ENCODE measurements at regions not wholly inside any gene's neighbourhood (a gene's known extent, or its start where the extent isn't known, plus 50 kb on each side); places are given as distances from the start of the nearest gene placed in this dataset.
"Not testable (repeated sequence)": the region's sequence is repeated elsewhere in the genome, so short reads cannot be mapped to it uniquely, and the experiment has no call there.

DNA sequence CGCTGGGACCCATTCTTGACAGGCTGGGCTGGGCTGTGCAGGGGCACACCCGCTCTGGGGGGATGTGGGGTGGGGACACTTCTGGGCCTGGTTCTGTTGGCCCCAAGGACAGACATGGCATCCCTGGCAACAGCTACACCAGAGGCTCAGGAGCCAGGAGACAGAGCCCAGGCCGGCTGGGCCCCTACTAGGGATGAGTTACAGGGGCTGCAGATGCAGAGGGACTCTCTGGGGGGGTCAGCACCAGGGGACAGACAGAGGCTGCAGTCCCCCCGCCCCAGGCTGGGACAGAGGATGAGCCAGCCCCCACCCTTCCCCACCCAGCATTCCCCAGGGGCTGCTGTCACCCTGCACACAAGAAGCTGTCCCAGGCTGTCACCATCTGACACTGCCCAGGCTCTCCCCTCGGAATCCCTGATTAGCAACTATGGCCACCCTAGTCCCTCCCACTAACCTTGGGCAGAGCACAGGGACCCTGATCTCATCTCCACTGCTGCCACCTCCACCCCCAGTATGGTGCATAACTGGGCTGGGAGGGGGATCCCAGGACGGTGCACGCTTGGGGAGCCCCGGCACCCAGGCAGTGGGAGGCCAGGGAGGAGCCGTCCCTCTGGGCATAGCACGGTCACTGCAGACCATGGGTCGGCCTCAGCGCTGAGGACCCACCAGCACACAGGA lies 67.5 kb upstream of the TUBA3E start:
- CTCF ChIA-PET; intact Hi-C loops (cut with micrococcal nuclease): not testable (repeated sequence)

DNA sequence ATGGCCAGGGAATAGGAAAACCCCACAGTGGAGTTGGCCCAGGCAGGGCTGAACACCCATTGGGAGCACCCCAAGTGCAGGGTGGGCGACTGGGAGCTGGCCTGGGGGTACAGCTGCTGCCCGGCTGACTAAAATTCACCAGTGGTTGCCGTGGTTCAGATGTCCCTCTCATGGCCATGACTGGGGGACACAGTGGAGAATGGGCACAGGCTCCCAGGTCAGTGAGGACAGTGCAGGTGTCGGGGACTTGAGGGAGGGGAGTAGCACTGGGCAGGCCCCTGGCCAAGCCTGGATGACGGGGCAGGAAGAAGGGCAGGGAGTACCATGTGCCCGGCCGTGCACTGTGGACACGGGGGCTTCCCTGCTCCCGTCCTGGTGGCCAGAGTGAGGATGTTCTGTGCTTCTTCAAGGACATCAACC lies 66.7 kb upstream of the TUBA3E start:
- H3K4me2 ChIP-seq (ENCODE audit: low read length); H3K9me2 ChIP-seq (replicated peaks; ENCODE audit: low read length); BruUV-seq (replicated peaks); H3K27ac ChIP-seq (ENCODE audit: low read length); H3K9ac ChIP-seq (ENCODE audit: low read length); H4K20me1 ChIP-seq (ENCODE audit: low read length); H3K4me3 ChIP-seq (ENCODE audit: low read length); DNase-seq; H3K4me1 ChIP-seq (ENCODE audit: insufficient read depth, low read length); H3K79me2 ChIP-seq (ENCODE audit: low read length); intact Hi-C loops (cut with micrococcal nuclease); H3K36me3 ChIP-seq (ENCODE audit: low read depth, low read length); ATAC-seq; H3F3A ChIP-seq (ENCODE audit: low read length, unreplicated experiment); CTCF ChIA-PET; H2AFZ ChIP-seq (ENCODE audit: low read length); POLR2A ChIA-PET (ENCODE audit: unreplicated experiment); H3K9me3 ChIP-seq (ENCODE audit: low read length): not testable (repeated sequence)
- peaks cover 28% of the 10 kb centered on the region for H3K27me3 ChIP-seq (ENCODE audit: low read length)

More for the DNA sequence above, 67.5 kb upstream of the TUBA3E start:
- H3K36me3 ChIP-seq (ENCODE audit: low read depth, low read length); DNase-seq; H3K79me2 ChIP-seq (ENCODE audit: low read length); H3K4me3 ChIP-seq (ENCODE audit: low read length); H3K4me2 ChIP-seq (ENCODE audit: low read length); ATAC-seq; H3F3A ChIP-seq (ENCODE audit: low read length, unreplicated experiment); H2AFZ ChIP-seq (ENCODE audit: low read length); POLR2A ChIA-PET (ENCODE audit: unreplicated experiment); BruUV-seq (replicated peaks); H3K9me2 ChIP-seq (replicated peaks; ENCODE audit: low read length); H3K9me3 ChIP-seq (ENCODE audit: low read length); H3K27ac ChIP-seq (ENCODE audit: low read length); H3K9ac ChIP-seq (ENCODE audit: low read length); H3K4me1 ChIP-seq (ENCODE audit: insufficient read depth, low read length); H4K20me1 ChIP-seq (ENCODE audit: low read length): not testable (repeated sequence)
- H3K27me3 ChIP-seq (ENCODE audit: low read length) = peaks cover 20% of the 10 kb centered on the region

DNA sequence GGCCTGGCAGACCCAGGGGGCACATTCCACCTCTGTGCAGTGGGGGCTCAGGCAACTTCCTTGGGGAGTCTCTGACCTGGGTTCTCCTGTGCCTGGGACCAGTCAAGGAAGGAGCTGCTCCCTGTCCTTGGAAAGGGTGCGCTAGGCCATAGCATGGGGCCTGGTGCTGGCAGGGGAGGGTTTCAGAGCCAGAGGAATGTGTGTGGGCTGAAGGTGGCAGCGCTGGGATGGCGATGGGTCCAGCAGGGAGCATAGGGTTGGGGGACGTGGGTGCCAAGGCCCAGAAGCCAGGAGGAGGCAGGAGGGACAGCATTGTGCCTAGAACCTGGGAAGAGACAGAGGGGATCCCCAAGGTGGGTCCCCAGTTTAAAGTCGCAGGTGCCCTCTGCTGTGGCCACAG lies 66.3 kb upstream of the TUBA3E start:
- H3K9me3 ChIP-seq (ENCODE audit: low read length) = no peaks in the 10 kb centered on the region
- BruUV-seq (replicated peaks) = no TSS peak
- no peaks in the 10 kb centered on the region for H4K20me1 ChIP-seq (ENCODE audit: low read length)
- no peak overlapping the region for H2AFZ ChIP-seq (ENCODE audit: low read length)
- no peak for TF ChIP-seq EZH2 (IDR thresholded peaks at IDR 0.05; ENCODE audit: low read length, unreplicated experiment)
- no peak for TF ChIP-seq EZH2phosphoT487 (IDR thresholded peaks at IDR 0.05; ENCODE audit: borderline replicate concordance, low read length)
- TF ChIP-seq, protein P1, sequence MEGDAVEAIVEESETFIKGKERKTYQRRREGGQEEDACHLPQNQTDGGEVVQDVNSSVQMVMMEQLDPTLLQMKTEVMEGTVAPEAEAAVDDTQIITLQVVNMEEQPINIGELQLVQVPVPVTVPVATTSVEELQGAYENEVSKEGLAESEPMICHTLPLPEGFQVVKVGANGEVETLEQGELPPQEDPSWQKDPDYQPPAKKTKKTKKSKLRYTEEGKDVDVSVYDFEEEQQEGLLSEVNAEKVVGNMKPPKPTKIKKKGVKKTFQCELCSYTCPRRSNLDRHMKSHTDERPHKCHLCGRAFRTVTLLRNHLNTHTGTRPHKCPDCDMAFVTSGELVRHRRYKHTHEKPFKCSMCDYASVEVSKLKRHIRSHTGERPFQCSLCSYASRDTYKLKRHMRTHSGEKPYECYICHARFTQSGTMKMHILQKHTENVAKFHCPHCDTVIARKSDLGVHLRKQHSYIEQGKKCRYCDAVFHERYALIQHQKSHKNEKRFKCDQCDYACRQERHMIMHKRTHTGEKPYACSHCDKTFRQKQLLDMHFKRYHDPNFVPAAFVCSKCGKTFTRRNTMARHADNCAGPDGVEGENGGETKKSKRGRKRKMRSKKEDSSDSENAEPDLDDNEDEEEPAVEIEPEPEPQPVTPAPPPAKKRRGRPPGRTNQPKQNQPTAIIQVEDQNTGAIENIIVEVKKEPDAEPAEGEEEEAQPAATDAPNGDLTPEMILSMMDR (conservative IDR thresholded peaks at IDR 0.05; ENCODE audit: low read depth, low read length) = no peak
- POLR2A ChIA-PET (ENCODE audit: unreplicated experiment) = no interaction called here
- intact Hi-C loops (cut with micrococcal nuclease) = no loop called here
- no peaks in the 10 kb centered on the region for H3F3A ChIP-seq (ENCODE audit: low read length, unreplicated experiment)
- no peaks in the 10 kb centered on the region for H3K4me1 ChIP-seq (ENCODE audit: insufficient read depth, low read length)
- DNase-seq = no peak
- H3K27me3 ChIP-seq (ENCODE audit: low read length) = peaks cover 32% of the 10 kb centered on the region
- no peaks in the 10 kb centered on the region for H3K36me3 ChIP-seq (ENCODE audit: low read depth, low read length)
- no peak overlapping the region for H3K4me2 ChIP-seq (ENCODE audit: low read length)
- no peaks in the 10 kb centered on the region for H3K79me2 ChIP-seq (ENCODE audit: low read length)
- CTCF ChIA-PET = no interaction called here
- H3K27ac ChIP-seq (ENCODE audit: low read length) = no peak overlapping the region
- H3K9me2 ChIP-seq (replicated peaks; ENCODE audit: low read length) = no peaks in the 10 kb centered on the region
- H3K9ac ChIP-seq (ENCODE audit: low read length) = no peak overlapping the region
- no peak overlapping the region for H3K4me3 ChIP-seq (ENCODE audit: low read length)
- no peak for ATAC-seq

DNA sequence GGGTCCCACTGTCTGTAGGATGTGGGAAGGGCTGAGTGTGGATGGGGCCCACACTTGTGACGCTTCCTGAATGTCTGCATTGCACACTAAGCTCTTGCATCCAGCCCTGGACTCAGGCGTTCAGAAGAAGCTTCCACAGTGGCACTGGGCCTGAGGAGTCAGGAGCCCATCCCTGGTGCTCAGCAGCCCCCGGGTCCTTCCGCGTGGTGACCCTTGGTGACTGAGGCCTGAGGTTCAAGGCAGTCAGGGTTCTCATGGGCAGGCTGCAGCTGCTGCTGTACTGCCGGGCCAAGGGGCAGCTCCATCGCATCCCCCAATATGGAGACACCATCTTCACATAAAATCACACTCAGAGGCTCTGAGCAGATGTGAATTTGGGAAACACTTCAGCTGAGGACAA lies 65.8 kb upstream of the TUBA3E start:
- Histone ChIP-seq H3K9me2 (replicated peaks; ENCODE audit: low read length) (no peaks in the 10 kb centered on the region), H3K79me2 (ENCODE audit: low read length) (no peaks in the 10 kb centered on the region), H3K27ac (ENCODE audit: low read length) (no peak overlapping the region), H3K36me3 (ENCODE audit: low read depth, low read length) (no peaks in the 10 kb centered on the region), H3K4me1 (ENCODE audit: insufficient read depth, low read length) (no peaks in the 10 kb centered on the region), H3K4me2 (ENCODE audit: low read length) (no peak overlapping the region), H3K27me3 (ENCODE audit: low read length) (peaks cover 37% of the 10 kb centered on the region), H2AFZ (ENCODE audit: low read length) (no peak overlapping the region), H3K9me3 (ENCODE audit: low read length) (no peaks in the 10 kb centered on the region), H3K9ac (ENCODE audit: low read length) (no peak overlapping the region), H4K20me1 (ENCODE audit: low read length) (no peaks in the 10 kb centered on the region), H3F3A (ENCODE audit: low read length, unreplicated experiment) (no peaks in the 10 kb centered on the region), H3K4me3 (ENCODE audit: low read length) (no peak overlapping the region)
- intact Hi-C loops (cut with micrococcal nuclease) = no loop called here
- DNase-seq = no peak
- POLR2A ChIA-PET (ENCODE audit: unreplicated experiment) = no interaction called here
- no peak for ATAC-seq
- BruUV-seq (replicated peaks) = no TSS peak
- TF ChIP-seq, protein P1 (conservative IDR thresholded peaks at IDR 0.05; ENCODE audit: low read depth, low read length) = no peak
- TF ChIP-seq EZH2 (IDR thresholded peaks at IDR 0.05; ENCODE audit: low read length, unreplicated experiment) = no peak
- no peak for TF ChIP-seq EZH2phosphoT487 (IDR thresholded peaks at IDR 0.05; ENCODE audit: borderline replicate concordance, low read length)
- CTCF ChIA-PET = no interaction called here

Data from PC-3 (cell line).